GM18511 (cell line): ENCODE measurements at regions not wholly inside any gene's neighbourhood (a gene's known extent, or its start where the extent isn't known, plus 50 kb on each side); places are given as distances from the start of the nearest gene placed in this dataset.
"Not testable (repeated sequence)": the region's sequence is repeated elsewhere in the genome, so short reads cannot be mapped to it uniquely, and the experiment has no call there.

Experiments
- ATAC-seq: cut with Tn5 transposase; IDR thresholded peaks from one replicate; pipeline ENCODE4 v1.9.1; 2021; ENCODE audit warnings: mild to moderate bottlenecking, moderate library complexity; ENCODE audit not compliant: unreplicated experiment

DNA sequence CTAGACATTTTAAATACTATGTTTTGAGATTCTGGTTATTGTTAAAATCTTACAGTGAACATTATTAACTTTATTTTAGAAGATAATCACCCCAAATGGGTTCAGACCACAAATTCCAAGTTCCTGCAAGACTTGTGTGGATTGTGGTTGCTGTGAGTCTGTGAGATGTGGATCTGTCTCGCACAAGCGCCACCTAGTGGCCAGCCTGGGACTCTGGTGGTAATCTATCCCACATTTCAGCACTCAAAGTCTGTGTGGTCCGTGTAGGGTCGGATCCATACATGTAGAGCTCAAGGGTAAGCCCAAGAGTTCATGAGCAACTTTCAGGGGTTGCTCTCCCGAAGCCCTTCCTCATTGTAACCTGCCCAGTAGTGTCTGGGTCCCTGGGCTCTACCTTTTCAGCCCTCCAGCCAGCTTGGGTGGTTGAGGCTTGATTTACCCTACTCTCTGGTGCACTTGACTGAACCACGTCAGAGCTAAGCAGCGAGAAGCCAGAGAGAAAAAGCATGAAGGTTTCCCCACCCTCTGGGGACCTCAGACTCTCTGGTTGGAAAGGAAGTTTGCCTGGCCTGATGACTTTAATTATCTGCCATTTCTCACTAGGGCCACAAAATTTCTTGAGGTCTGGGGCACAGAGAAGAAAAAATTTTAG, 129.2 kb downstream of the ARHGAP11B start:
- peak; percentile 83 for ATAC-seq

DNA sequence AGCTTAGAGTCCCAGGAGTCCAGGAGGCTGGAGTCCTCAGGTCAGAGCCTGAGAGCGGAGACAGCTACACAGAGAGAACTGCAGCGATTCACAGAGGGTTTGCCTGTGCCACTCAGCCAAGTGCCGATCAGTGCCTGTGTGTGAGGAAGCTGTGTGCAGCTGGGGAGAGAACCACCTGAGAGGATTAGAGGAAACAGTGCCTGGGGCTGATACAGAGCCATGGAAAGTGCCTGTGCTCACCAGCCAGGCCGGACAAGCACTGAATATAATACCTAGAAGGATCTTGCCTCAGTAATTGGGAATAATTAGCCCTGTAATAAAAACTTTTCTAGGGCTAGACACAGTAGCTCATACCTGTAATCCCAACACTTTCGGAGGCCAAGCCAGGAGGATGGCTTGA, 134.7 kb downstream of the ARHGAP11B start:
- not testable (repeated sequence) for ATAC-seq

DNA sequence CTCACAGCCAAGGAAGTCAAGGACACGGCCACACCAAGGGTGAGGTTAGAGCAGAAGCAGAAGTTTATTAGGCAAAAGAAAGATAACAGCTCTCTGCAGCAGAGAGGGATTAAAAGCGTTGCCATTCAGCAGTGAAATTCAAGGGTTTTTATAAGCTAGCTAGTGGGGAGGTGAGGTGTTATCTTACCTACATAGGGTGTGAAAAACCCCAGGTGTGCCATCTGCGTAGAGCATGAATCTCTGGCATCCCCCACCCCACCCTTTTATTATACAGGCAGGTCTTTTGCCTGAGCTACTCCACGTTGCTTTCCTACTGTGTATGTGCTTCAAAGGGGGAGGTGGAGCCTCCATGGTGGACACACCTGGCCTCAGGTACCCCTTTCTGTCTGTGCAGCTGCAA, 135.4 kb downstream of the ARHGAP11B start:
- ATAC-seq, result not testable (repeated sequence)

DNA sequence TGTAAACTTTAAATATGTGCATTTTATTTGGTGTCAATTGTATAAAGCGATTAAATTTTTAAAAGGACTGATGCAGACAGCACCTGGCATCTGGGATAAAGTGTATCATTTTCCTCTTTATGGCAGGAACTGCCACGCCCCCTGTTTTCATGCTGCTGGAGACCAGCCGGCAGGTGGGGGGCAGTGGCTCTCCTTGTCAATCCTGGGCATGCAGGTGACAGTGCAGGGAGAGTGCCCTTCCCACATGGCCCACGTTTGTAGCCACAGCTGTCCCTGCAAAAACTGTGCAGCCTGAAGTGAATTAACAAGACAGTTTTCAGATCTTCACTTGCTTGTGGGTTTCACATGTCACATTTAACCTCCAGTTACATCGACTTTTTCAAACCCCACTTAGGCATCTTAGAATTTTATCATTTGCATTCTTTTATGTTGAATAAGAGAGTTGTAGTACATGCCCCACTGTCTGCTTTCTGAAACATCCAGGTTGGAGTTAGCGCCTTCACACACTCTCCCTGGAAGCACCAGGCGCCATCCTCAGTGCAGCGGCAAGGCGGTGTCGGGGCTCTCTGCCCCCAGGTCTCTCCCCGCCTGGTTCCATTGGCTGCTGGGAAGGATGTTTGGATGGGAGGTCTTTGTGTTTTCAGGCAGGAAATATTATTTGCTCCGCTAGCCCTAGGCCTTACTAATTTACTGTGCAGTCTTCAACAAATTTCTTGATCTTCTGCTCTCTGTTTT, 134.2 kb upstream of the FAN1 start:
- not testable (repeated sequence) for ATAC-seq

DNA sequence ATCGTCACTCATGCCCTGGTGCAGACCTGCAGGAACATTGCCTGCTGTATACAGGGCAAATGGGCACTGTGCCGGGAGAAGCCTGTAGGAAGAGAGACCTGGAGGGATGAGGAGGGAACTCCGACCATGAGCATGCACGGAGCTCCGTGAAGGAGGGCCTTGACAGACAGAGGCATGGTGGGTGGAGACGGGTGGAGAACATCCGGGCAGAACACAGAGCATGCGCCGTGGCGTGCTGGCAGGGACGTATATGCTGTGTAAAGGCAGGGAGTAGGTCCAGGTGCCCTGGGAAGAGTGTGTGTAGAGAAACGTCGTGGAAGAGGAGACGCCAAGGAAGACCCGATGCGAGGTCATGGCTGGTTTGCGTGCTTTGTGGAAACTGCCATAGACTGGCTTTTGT, 133.0 kb upstream of the FAN1 start:
- no peak for ATAC-seq

DNA sequence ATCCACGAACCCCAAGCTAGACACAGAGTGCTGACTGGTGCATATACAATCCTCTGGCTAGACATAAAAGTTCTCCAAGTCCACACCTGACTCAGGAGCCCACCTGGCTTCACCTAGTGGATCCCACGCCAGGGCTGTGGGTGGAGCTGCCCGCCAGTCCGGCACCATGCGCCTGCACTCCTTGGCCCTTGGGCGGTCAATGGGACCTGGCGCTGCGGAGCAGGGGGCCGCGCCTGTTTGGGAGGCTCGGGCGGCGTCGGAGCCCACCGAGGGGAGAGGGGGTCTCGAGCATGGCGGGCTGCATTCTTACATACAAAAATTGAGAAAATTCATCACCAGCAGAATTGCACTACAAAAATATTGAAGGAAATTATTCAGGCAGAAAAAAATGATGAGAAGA, 120.7 kb upstream of the FAN1 start:
- ATAC-seq, result no peak

DNA sequence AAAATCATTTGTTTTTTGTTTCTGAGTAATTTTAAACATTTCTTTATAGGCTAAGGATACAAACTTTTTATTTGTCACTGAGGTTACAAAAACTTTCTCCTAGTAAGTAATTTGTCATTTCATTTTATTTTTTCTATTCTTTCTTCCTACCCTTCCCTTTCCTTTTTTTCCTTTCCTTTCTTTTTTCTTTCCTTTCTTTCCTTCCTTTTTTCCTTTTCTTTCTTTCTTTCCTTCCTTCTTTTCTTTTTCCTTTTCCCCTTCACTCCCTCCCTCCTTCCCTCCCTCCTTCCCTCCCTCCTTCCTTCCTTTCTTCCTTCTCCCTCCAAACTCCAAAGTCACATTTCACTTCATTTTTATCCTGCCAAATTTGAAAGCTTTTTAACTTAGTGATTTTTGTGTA, 115.1 kb upstream of the FAN1 start:
- no peak for ATAC-seq

DNA sequence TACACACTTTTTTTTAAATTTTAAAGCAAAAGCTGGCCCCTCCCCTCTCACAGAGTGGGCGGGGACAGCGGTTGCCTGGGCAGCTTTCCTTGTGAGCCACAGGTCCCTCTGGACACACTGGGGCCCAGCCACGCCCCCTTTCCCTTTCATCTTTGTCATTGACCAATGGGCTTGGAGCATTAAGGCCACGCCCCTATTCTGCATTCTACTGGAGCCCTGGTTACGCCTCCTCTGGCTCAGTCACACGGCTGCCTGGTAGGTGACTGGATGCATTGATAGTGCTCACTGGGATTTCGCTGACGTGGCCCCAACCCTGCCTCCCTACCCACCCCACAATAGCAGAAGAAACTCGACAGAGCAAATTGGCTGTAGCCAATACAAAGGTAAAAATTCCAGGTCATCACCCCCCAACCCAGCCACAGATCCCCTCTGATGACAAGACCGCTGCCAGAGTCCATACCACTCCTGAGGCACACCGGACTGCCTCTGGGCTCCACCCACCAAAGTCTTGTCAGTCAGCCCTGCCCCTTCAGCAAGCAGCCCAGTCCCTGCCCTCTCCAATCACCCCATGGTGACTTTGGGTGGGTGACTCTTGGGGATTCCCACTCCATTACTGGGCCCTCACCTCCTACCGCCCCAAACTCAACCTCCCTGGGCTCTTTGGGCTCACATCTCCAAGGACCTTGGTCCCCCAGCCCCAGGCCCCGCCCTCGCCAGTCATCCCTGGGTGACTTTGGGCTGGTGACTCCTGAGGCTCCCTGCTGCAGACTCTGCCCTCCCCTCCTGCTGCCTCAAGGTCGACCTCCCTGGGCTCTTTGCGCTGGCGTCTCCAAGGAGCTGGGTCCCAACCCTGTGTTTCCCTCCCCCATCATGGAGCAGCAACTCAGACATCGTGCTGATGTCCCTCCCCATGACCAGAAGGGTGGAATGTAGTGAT, 112.2 kb upstream of the FAN1 start:
- no peak for ATAC-seq

DNA sequence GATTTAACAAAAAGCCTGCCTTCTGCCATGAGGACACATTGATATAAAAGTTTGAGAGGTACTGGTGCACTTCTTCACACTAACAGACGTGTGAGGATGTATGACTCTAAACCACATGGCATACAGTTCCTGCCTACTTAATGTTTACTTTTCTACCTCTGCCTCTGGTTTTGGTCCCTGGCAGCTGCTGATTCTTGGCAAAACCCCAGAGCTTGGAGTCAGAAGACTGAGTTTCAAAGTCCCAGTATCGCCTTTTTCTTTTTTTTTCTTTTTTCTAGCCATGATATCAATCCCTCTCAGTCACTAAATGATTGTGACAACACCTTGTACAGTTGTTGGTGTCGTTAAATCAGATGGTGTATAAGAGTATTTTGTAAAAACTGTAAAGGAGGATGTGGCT, 110.9 kb upstream of the FAN1 start:
- not testable (repeated sequence) for ATAC-seq

DNA sequence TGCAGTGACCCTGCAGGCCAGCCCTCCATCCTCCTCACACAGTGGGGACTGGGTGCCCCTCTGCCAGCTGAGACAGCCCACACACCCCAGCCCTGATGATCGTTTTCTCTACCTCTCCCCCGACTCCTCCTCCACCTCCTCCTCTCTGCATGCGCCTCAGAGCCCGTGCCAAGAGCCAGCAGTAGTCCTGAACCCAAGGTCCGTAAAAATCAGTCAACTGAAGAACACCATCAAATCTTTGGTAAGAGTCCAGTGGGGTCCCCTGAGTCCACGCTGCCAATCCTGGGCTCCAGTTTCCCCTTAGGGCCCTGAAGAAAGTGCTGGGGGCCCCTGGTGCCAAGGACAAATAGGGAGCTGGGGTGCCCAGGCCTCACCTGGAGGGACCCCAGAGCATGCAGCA, 109.3 kb upstream of the FAN1 start:
- no peak for ATAC-seq

DNA sequence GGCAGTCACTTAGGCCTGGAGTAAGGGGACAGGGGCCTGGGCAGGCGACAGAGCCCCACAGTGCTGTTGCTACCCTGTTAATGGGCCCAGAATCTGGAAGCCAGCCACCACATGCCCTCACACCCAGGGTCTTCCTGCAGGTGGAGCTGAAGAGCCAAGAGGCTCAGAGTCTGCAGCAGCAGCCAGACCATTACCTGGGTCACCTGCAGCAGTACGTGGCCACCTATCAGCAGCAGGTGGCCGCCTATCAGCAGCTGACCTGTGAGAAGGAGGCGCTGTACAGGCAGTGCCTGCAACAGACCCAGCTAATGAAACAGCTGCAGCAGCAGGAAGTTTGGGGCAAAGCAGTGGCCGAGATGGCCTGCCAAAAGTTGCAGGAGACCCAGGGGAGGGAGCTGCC, 104.2 kb upstream of the FAN1 start:
- ATAC-seq, result not testable (repeated sequence)

DNA sequence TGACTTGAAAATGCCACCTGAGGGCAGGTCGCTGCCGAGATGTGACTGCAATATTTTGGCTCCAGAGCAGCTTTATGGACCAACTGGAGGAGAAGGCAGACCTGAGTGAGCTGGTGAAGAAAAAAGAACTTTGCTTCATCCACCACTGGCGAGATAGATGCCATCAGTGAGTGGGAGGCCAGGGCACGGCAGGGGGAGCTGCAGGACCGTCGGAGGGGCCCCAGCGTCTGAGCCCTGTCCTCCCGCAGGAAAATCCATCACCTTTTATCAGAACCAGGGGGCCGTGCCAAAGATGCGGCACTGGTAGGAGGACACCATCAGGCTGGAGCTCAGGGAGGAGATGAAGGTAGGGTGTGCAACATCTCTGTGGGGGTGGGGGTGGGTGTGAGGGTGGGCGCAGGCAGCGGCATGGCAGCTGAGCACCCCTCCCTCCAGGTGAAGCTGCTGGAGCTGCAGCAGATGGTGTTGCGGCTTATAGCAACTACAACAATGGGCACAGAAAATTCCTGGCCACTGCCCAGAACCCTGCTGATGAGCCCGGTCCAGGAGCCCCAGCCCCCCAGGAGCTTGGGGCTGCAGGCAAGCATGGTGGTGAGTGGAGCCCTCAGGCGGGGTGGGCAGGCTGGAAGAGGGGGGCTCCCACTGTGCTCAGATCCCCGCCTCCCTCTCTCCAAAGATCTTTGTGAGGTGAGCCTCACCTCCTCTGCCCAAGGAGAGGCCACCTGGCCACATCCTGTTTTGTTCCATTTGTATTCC, 102.4 kb upstream of the FAN1 start:
- ATAC-seq, result not testable (repeated sequence)

DNA sequence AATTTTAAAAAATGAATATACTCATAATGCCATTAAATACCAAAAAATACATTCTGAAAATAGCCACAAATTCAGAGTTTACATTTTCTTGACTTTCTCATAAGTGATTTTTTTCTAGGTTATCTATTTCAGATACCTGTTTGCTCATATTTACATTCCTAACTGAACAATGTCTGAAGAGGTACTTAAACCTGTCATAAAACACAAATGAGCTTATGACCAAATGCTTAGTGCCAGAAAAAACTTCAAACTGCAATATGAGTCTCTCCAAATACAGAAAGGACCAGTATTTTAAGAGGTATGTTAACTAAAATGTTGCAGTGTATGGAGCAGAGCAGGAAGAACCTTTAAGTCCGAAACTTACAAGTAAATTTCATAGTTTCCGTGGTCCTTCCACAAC, 101.7 kb upstream of the FAN1 start:
- not testable (repeated sequence) for ATAC-seq

DNA sequence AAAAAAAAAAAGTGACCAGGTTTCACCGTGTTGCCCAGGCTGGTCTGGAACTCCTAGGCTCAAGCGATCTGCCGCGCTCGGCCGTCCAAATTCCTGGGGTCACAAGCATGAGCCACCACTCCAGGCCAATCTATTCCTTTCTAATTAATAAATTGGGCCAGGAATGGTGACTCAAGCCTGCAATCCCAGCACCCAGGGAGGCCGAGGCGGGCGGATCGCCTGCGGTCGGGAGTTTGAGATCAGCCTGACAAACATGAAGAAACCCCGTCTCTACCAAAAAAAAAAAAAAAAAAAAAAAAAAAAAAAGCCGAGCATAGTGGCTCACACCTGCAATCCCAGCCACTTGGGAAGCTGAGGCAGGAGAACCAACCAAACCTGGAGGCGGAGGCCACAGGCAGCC, 100.0 kb upstream of the FAN1 start:
- ATAC-seq, result not testable (repeated sequence)

DNA sequence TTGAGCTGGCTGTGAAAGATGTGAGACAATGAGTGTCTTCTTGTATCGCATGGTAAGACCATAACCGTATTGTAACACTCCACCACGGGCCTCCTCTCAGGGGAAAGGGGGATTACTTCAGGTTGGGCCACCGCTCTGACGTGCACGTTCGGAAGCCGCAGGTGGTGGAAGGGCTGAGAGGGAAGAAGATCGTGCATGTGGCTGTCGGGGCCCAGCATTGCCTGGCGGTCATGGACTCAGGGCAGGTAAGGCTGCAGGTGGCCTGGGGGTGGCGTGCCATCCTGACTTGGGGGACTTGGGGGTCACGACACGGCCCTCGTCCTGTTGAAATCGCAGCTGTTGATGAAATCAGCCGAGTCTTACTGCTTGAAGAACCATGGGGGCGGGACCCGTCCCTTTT, 87.3 kb upstream of the FAN1 start:
- ATAC-seq, result no peak

DNA sequence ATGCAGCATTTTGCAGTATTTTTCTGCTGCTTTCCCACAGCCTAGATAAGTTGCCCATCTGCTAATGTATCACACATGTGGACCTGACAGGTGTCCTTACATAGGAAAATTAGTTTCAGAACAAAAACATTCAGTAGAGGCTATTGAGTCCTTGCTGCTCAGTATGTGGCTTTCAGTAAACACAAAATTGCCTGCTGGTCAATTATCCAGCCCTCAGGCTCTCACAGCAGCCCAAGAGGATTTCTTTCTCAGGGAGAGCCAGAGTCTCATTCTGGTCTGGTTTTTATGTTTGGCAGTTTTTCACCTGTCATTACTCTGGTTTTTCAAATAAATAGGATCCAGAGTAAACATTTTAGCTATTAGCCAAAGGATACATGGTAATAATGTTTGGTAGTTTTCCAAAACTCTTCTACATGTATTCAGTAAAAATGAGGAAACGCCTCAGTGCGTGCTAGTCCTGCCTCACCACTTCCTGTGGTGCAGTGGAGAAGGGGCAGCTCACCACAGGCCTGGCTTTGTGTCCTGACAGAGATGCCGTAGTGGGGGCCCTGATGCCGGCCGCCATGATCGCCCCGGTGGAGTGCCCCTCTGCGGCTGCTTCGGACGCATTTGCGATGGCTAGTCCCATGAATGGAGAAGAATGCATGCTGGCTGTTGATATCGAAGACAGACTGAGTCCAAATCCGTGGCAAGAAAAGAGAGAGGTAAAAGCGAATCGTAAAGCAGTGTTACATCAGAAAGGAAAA, 80.5 kb upstream of the FAN1 start:
- ATAC-seq, result peak; percentile 97

DNA sequence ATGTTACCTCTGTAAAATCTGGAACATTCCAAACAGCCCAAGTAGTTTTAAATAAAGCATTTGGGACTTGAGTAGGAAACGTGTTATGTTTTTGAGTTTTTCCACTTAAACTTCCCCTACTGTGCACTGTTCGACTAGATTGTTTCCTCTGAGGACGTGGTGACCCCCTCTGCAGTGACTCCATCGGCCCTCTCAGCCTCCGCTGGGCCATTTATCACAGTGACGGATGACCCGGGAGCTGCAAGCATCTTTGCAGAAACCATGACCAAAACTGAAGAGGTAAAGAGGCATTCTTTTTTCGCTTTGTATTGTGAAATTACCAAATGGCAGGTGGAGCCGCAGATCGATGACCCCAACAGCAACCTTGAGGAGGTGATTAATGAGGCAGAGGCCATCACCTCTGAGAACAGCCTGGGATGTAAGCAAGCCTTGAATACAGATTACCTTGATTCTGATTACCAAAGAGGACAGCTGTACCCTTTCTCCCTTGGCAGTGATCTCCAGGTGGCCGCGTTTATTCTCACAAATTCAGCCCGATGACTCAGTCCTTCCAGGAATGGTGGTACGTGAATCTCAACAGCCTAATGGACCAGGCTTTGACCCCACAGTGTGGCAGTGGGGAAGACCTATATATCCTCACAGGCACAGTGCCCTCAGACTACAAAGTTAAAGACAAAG, 79.1 kb upstream of the FAN1 start:
- no peak for ATAC-seq

DNA sequence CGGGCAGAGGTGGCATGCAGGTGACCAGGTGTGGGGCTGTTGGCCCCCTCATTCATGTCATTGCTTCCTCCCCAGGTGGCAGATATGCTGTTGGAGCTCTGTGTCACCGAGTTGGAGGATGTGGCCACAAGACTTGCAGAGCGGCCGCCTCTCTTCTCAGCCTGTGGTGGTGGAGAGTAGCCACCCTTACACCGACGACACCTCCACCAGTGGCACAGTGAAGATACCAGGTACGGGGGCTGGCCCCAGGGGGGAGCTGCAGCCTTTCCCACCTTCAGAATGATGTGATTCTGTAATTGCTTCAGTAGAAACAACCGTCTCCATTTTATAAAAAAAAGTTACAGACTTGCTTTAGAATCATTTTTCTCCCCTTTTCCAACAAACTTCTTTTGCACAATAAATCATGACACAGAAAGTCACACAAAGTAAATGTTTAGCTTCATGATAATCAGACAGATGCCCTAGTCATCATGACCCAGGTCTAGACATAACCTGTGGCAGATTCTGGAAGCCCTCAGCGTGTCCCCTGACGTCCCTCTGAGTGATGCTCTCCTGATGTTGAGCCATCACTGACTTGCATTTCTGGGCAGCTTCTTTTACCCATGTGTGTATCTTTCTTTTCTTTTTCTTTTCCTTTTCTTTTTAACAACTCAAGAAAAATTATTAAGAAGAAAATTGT, 76.0 kb upstream of the FAN1 start:
- ATAC-seq, result no peak

DNA sequence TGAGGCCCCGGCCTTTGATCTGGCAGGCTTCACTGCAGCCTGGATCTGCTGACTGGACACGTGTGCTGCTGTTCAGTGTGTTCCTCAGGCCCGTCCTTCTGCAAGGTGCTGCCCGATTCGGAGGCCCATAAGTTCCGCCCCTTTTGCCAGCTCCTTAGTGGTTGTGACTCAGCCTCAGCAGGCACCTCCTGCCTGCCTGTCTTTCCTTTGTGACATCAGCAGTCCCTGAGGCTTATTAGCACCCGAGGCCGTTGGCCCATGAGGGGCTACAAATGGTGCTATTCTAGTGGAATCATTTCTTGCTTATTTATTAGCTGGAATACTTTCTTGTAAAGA, 75.4 kb upstream of the FAN1 start:
- not testable (repeated sequence) for ATAC-seq
